GM18505 (cell line): ENCODE measurements at regions not wholly inside any gene's neighbourhood (a gene's known extent, or its start where the extent isn't known, plus 50 kb on each side); places are given as distances from the start of the nearest gene placed in this dataset.

ENCODE experiments used
- ATAC-seq: cut with Tn5 transposase; IDR thresholded peaks from one replicate; pipeline ENCODE4 v1.9.1; 2021; ENCODE audit not compliant: unreplicated experiment
- POLR2A ChIP-seq: IDR thresholded peaks from 4 replicates; pipeline ENCODE4 v1.6.1; 2011; ENCODE audit warnings: borderline replicate concordance; ENCODE audit not compliant: insufficient read depth, insufficient read length; ENCODE audit errors: extremely low read depth

GRCh38 chr15:56821721-56822425, 88.6 kb upstream of the ZNF280D start:
- no peak for TF ChIP-seq POLR2A

GRCh38 chr15:56820333-56820732, 87.0 kb upstream of the ZNF280D start:
- ATAC-seq = no peak
- TF ChIP-seq POLR2A = no peak

More at GRCh38 chr15:56821721-56822425, 88.6 kb upstream of the ZNF280D start:
- ATAC-seq = no peak

- TF ChIP-seq POLR2A = no peak
- ATAC-seq = no peak
Measured at GRCh38 chr15:56817321-56818080, 84.2 kb upstream of the ZNF280D start.

GRCh38 chr15:56816781-56817180, 83.5 kb upstream of the ZNF280D start:
- no peak for TF ChIP-seq POLR2A
- ATAC-seq = no peak

GRCh38 chr15:56815247-56815646, 81.9 kb upstream of the ZNF280D start:
- ATAC-seq = no peak
- no peak for TF ChIP-seq POLR2A

- no peak for TF ChIP-seq POLR2A
- ATAC-seq = no peak
Measured at GRCh38 chr15:56814429-56814828, 81.1 kb upstream of the ZNF280D start.

GRCh38 chr15:56813995-56814394, 80.7 kb upstream of the ZNF280D start:
- no peak for TF ChIP-seq POLR2A
- ATAC-seq = no peak

GRCh38 chr15:56812961-56813360, 79.7 kb upstream of the ZNF280D start:
- no peak for ATAC-seq

GRCh38 chr15:56812221-56812620, 78.9 kb upstream of the ZNF280D start:
- ATAC-seq = no peak
- no peak for TF ChIP-seq POLR2A

More at GRCh38 chr15:56812961-56813360, 79.7 kb upstream of the ZNF280D start:
- TF ChIP-seq POLR2A = no peak

- TF ChIP-seq POLR2A = no peak
- no peak for ATAC-seq
Measured at GRCh38 chr15:56811586-56811985, 78.3 kb upstream of the ZNF280D start.

GRCh38 chr15:56808160-56808559, 74.9 kb upstream of the ZNF280D start:
- TF ChIP-seq POLR2A = no peak
- no peak for ATAC-seq

GRCh38 chr15:56806148-56806536, 72.8 kb upstream of the ZNF280D start:
- no peak for TF ChIP-seq POLR2A
- ATAC-seq = no peak

- TF ChIP-seq POLR2A = no peak
- no peak for ATAC-seq
Measured at GRCh38 chr15:56805466-56806147, 72.3 kb upstream of the ZNF280D start.
